GM23338 (cell line): ENCODE measurements at regions not wholly inside any gene's neighbourhood (a gene's known extent, or its start where the extent isn't known, plus 50 kb on each side); places are given as distances from the start of the nearest gene placed in this dataset.

Experiments used
- EZH2 ChIP-seq: fragments of 200-600 bp; sonication (generic); IDR thresholded peaks from one replicate; pipeline ENCODE4 v1.8.0; 2017; ENCODE audit warnings: antibody characterized with exemption, mild to moderate bottlenecking, low read depth; ENCODE audit not compliant: unreplicated experiment
- STAT1 ChIP-seq: IDR thresholded peaks from one replicate; pipeline ENCODE4 v1.6.1; 2016; ENCODE audit warnings: antibody characterized with exemption; ENCODE audit not compliant: unreplicated experiment
- TF ChIP-seq, protein P1 (sequence below), 2 experiments: fragments of 200-600 bp in 1 of 2; sonication (generic) in 1 of 2; conservative IDR thresholded peaks; 2 replicates each; pipeline versions ENCODE4 v1.5.1 to v1.6.1; 2016 to 2017; ENCODE audit warnings: antibody characterized with exemption in 2 of 2, low read depth in 2 of 2, mild to moderate bottlenecking in 2 of 2, moderate library complexity in 1 of 2

DNA sequence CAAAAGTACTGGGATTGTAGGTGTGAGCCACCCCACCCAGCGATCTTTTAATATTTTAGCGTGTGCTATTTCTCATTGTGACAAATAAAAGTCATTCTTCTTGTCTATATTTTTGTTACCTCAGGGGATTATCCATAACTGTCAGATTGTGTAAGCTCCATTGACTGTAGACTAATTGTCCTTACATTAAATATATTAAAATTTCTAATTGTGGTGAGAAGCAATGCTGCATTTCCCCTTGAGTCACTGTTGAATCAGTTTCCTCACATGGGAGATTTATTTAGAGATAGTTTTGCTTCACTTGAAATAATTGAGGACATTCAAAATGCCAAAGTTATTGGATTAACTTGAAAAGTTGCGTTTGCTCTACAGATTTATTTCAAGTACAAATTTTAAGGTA lies 782.4 kb upstream of the WWC1 start:
- TF ChIP-seq STAT1 (no peak), EZH2 (no peak)
- TF ChIP-seq, protein P1, sequence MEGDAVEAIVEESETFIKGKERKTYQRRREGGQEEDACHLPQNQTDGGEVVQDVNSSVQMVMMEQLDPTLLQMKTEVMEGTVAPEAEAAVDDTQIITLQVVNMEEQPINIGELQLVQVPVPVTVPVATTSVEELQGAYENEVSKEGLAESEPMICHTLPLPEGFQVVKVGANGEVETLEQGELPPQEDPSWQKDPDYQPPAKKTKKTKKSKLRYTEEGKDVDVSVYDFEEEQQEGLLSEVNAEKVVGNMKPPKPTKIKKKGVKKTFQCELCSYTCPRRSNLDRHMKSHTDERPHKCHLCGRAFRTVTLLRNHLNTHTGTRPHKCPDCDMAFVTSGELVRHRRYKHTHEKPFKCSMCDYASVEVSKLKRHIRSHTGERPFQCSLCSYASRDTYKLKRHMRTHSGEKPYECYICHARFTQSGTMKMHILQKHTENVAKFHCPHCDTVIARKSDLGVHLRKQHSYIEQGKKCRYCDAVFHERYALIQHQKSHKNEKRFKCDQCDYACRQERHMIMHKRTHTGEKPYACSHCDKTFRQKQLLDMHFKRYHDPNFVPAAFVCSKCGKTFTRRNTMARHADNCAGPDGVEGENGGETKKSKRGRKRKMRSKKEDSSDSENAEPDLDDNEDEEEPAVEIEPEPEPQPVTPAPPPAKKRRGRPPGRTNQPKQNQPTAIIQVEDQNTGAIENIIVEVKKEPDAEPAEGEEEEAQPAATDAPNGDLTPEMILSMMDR (conservative IDR thresholded peaks at IDR 0.05; ENCODE audit: low read depth in 2 of 2): no peak
